H9 (cell line): ENCODE measurements at regions not wholly inside any gene's neighbourhood (a gene's known extent, or its start where the extent isn't known, plus 50 kb on each side); places are given as distances from the start of the nearest gene placed in this dataset.

Experiments
- DNase-seq: peaks from one replicate; pipeline ENCODE4 v3.0.0-alpha.2; 2017
- H2AFZ ChIP-seq: one replicate; pipeline ENCODE4 v1.6.1; 2013; ENCODE audit warnings: mild to moderate bottlenecking, low read length, control low read depth, moderate library complexity
- H2AK5ac ChIP-seq: 2 replicates; pipeline ENCODE4 v1.6.1; 2013; ENCODE audit warnings: low read length, control low read depth, mixed read lengths; ENCODE audit not compliant: insufficient read length
- H2BK120ac ChIP-seq: one replicate; pipeline ENCODE4 v1.6.1; 2013; ENCODE audit warnings: low read depth, mild to moderate bottlenecking, low read length, control low read depth, inconsistent platforms; ENCODE audit not compliant: poor library complexity, severe bottlenecking
- H2BK12ac ChIP-seq: 2 replicates; pipeline ENCODE4 v1.6.1; 2013; ENCODE audit warnings: low read length, control low read depth, mixed read lengths, low read depth; ENCODE audit not compliant: insufficient read length
- H2BK15ac ChIP-seq: 2 replicates; pipeline ENCODE4 v1.6.1; 2013; ENCODE audit warnings: low read depth, low read length, control low read depth
- H2BK20ac ChIP-seq: one replicate; pipeline ENCODE4 v1.6.1; 2013; ENCODE audit warnings: low read depth, mild to moderate bottlenecking, low read length, control low read depth, inconsistent platforms; ENCODE audit not compliant: poor library complexity, severe bottlenecking
- H2BK5ac ChIP-seq: 2 replicates; pipeline ENCODE4 v1.6.1; 2013; ENCODE audit warnings: low read length, control low read depth, mixed read lengths; ENCODE audit not compliant: insufficient read length
- H3K14ac ChIP-seq: 2 replicates; pipeline ENCODE4 v1.6.1; 2013; ENCODE audit warnings: low read length, control low read depth; ENCODE audit not compliant: insufficient read depth
- H3K18ac ChIP-seq: 2 replicates; pipeline ENCODE4 v1.6.1; 2013; ENCODE audit warnings: low read depth, mild to moderate bottlenecking, mixed read lengths, low read length, control low read depth; ENCODE audit not compliant: insufficient read length
- H3K23ac ChIP-seq: 2 replicates; pipeline ENCODE4 v1.6.1; 2013; ENCODE audit warnings: low read length, control low read depth, mixed read lengths, low read depth; ENCODE audit not compliant: insufficient read length
- H3K23me2 ChIP-seq: 2 replicates; pipeline ENCODE4 v1.6.1; 2013; ENCODE audit warnings: low read depth, mild to moderate bottlenecking, mixed read lengths, low read length, control low read depth; ENCODE audit not compliant: insufficient read length, poor library complexity, severe bottlenecking
- H3K27ac ChIP-seq: 2 replicates; pipeline ENCODE4 v1.5.1; 2013; ENCODE audit warnings: low read length, control low read depth, mixed read lengths, low read depth; ENCODE audit not compliant: insufficient read length
- H3K27me3 ChIP-seq: 2 replicates; pipeline ENCODE4 v1.6.1; 2013; ENCODE audit warnings: low read length, control low read depth, inconsistent platforms; ENCODE audit not compliant: insufficient read depth
- H3K4ac ChIP-seq: 2 replicates; pipeline ENCODE4 v1.6.1; 2013; ENCODE audit warnings: low read depth, mild to moderate bottlenecking, control low read depth, inconsistent platforms, low read length, moderate library complexity
- H3K4me1 ChIP-seq: 2 replicates; pipeline ENCODE4 v1.6.1; 2013; ENCODE audit warnings: low read length, control low read depth, inconsistent platforms; ENCODE audit not compliant: insufficient read depth
- H3K4me2 ChIP-seq: 2 replicates; pipeline ENCODE4 v1.6.1; 2013; ENCODE audit warnings: low read length, control low read depth, mixed read lengths; ENCODE audit not compliant: insufficient read length, insufficient read depth
- H3K56ac ChIP-seq: 2 replicates; pipeline ENCODE4 v1.6.1; 2013; ENCODE audit warnings: low read depth, mild to moderate bottlenecking, mixed read lengths, low read length, control low read depth; ENCODE audit not compliant: insufficient read length
- H3K79me1 ChIP-seq: 2 replicates; pipeline ENCODE4 v1.6.1; 2013; ENCODE audit warnings: low read depth, mild to moderate bottlenecking, moderate library complexity, low read length, control low read depth, inconsistent platforms; ENCODE audit not compliant: insufficient read depth, poor library complexity, severe bottlenecking
- H3K79me2 ChIP-seq: 2 replicates; pipeline ENCODE4 v1.6.1; 2013; ENCODE audit warnings: low read length, control low read depth, inconsistent platforms; ENCODE audit not compliant: insufficient read depth
- H3K9ac ChIP-seq: 2 replicates; pipeline ENCODE4 v1.6.1; 2013; ENCODE audit warnings: low read length, control low read depth, mixed read lengths; ENCODE audit not compliant: insufficient read length; ENCODE audit errors: extremely low read depth
- H3K9me3 ChIP-seq: one replicate; pipeline ENCODE4 v1.6.1; 2013; ENCODE audit warnings: low read depth, low read length, inconsistent platforms; ENCODE audit not compliant: control insufficient read depth
- H3T11ph ChIP-seq: one replicate; pipeline ENCODE4 v1.6.1; 2013; ENCODE audit warnings: mild to moderate bottlenecking, low read length, control low read depth, inconsistent platforms
- H4K20me1 ChIP-seq: one replicate; pipeline ENCODE4 v1.6.1; 2013; ENCODE audit not compliant: control insufficient read depth, insufficient read length, insufficient read depth
- H4K5ac ChIP-seq: 2 replicates; pipeline ENCODE4 v1.6.1; 2013; ENCODE audit warnings: low read depth, mild to moderate bottlenecking, mixed read lengths, low read length, control low read depth; ENCODE audit not compliant: insufficient read length
- H4K8ac ChIP-seq: replicated peaks from 2 replicates; pipeline ENCODE4 v1.6.1; 2013; ENCODE audit warnings: low read length, control low read depth, mixed read lengths, low read depth; ENCODE audit not compliant: insufficient read length
- H4K91ac ChIP-seq: 2 replicates; pipeline ENCODE4 v1.6.1; 2013; ENCODE audit warnings: low read depth, mild to moderate bottlenecking, moderate library complexity, mixed read lengths, low read length, control low read depth; ENCODE audit not compliant: insufficient read length
- H3K27ac Mint-ChIP-seq, 3 experiments: 2 replicates in 2 of 3; 3 replicates in 1 of 3; pipeline ENCODE4 v1.8.0; 2020 to 2021; ENCODE audit warnings: mixed read lengths in 3 of 3, mild to moderate bottlenecking in 1 of 3, moderate library complexity in 1 of 3
- H3K27me3 Mint-ChIP-seq: 2 replicates; pipeline ENCODE4 v1.8.0; 2021; ENCODE audit warnings: low read depth, mild to moderate bottlenecking, moderate library complexity, mixed read lengths
- H3K36me3 Mint-ChIP-seq, 3 experiments: 2 replicates in 2 of 3; 3 replicates in 1 of 3; pipeline ENCODE4 v1.8.0; 2020 to 2021; ENCODE audit warnings: low read depth in 3 of 3, mixed read lengths in 3 of 3; ENCODE audit not compliant: insufficient read depth in 1 of 3
- H3K4me1 Mint-ChIP-seq, 2 experiments: 2 replicates each; pipeline ENCODE4 v1.8.0; 2020; ENCODE audit warnings: mixed read lengths in 2 of 2
- H3K4me3 Mint-ChIP-seq, 2 experiments: 2 replicates in 1 of 2; 3 replicates in 1 of 2; pipeline ENCODE4 v1.8.0; 2020 to 2021; ENCODE audit warnings: mild to moderate bottlenecking in 2 of 2, mixed read lengths in 2 of 2, moderate library complexity in 1 of 2
- H3K9me3 Mint-ChIP-seq, 2 experiments: 2 replicates in 1 of 2; 3 replicates in 1 of 2; pipeline ENCODE4 v1.8.0; 2020; ENCODE audit warnings: mild to moderate bottlenecking in 2 of 2, mixed read lengths in 2 of 2, moderate library complexity in 1 of 2
- CTCF ChIP-seq: fragments of 200-600 bp; sonication (generic); conservative IDR thresholded peaks from 3 replicates; pipeline ENCODE4 v1.8.0; 2021; ENCODE audit warnings: antibody characterized with exemption, mild to moderate bottlenecking
- WGBS: extraction: QIAGEN DNeasy Blood & Tissue Kit; methylation state at CpG from one replicate; pipeline ENCODE4 v1.1.7; 2013; ENCODE audit warnings: missing lambda C conversion rate, low lambda C conversion rate, mixed read lengths; ENCODE audit not compliant: insufficient read length; ENCODE audit errors: extremely low coverage; 5-methylcytosine and 5-hydroxymethylcytosine counted together

DNA sequence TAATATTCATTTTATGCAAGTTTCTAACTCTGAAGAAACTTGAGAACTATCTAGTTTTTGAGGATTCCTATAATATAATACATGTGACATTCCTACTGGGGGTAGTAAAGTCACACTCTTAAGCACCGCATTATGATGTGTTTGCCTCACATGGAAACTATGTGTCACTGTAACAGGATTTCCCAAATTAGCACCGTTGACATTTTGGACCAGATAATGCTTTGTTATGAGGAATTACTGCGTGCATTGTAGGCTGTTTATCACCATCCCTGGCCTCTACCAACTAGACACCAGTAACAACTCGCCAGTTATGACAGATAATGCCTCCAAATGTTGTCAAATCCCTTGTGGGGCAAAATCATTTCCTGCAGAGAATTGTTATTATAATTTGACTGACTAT lies 267.8 kb downstream of the RAP2B start:
- peaks cover 0 to 3% of the 10 kb centered on the region in 2 experiments; a peak in 3 of 5 replicates for H3K9me3 Mint-ChIP-seq
- peaks cover 0 to 2% (median 0%) of the 10 kb centered on the region in 3 experiments; a peak in 1 of 7 replicates for H3K36me3 Mint-ChIP-seq

More for the DNA sequence above, 267.8 kb downstream of the RAP2B start:
- Mint-ChIP-seq H3K4me1 (no peaks in the 10 kb centered on the region), H3K27me3 (no peaks in the 10 kb centered on the region), H3K4me3 (no peak overlapping the region), H3K27ac (no peak overlapping the region)
- no CpG with 5 or more reads among the region's 4 CpGs for WGBS
- H3K23ac ChIP-seq, result no peak overlapping the region
- no peak overlapping the region for H3K18ac ChIP-seq
- H3T11ph ChIP-seq, result no peak overlapping the region
- H2BK120ac ChIP-seq, result no peak overlapping the region
- no peaks in the 10 kb centered on the region for H3K79me1 ChIP-seq
- H2AFZ ChIP-seq, result no peak overlapping the region
- H2BK12ac ChIP-seq, result no peak overlapping the region
- DNase-seq, result no peak
- TF ChIP-seq CTCF, result no peak
- H3K27ac ChIP-seq, result no peak overlapping the region
- no peak overlapping the region for H2AK5ac ChIP-seq
- H3K9ac ChIP-seq, result no peak overlapping the region
- H3K14ac ChIP-seq, result no peak overlapping the region
- no peak overlapping the region for H4K91ac ChIP-seq
- no peak overlapping the region for H4K5ac ChIP-seq
- H3K27me3 ChIP-seq, result no peaks in the 10 kb centered on the region
- H2BK20ac ChIP-seq, result no peak overlapping the region
- no peak overlapping the region for H3K4me2 ChIP-seq
- H2BK5ac ChIP-seq, result no peak overlapping the region
- H2BK15ac ChIP-seq, result no peak overlapping the region
- H3K79me2 ChIP-seq, result no peaks in the 10 kb centered on the region
- H3K4ac ChIP-seq, result no peak overlapping the region
- no peaks in the 10 kb centered on the region for H3K23me2 ChIP-seq
- no peaks in the 10 kb centered on the region for H4K20me1 ChIP-seq
- no peaks in the 10 kb centered on the region for H3K9me3 ChIP-seq
- no peak overlapping the region for H3K56ac ChIP-seq
- H3K4me1 ChIP-seq, result no peaks in the 10 kb centered on the region
- H4K8ac ChIP-seq, result no peak overlapping the region
